NCI-H774 (cell line): ENCODE measurements at regions not wholly inside any gene's neighbourhood (a gene's known extent, or its start where the extent isn't known, plus 50 kb on each side); places are given as distances from the start of the nearest gene placed in this dataset.

Experiments
- DNase-seq: peaks from one replicate; lab custom pipeline; 2025; lab: John Stamatoyannopoulos, UW

- DNase-seq, result no peak
These were observed 250.2 kb upstream of the CIBAR2 start for GRCh38 chr16:85362443-85362842.

- DNase-seq, result no peak
These were observed 249.7 kb upstream of the GSE1 start for GRCh38 chr16:85363427-85363826.

GRCh38 chr16:85363881-85364280, 249.2 kb upstream of the GSE1 start:
- no peak for DNase-seq

DNA sequence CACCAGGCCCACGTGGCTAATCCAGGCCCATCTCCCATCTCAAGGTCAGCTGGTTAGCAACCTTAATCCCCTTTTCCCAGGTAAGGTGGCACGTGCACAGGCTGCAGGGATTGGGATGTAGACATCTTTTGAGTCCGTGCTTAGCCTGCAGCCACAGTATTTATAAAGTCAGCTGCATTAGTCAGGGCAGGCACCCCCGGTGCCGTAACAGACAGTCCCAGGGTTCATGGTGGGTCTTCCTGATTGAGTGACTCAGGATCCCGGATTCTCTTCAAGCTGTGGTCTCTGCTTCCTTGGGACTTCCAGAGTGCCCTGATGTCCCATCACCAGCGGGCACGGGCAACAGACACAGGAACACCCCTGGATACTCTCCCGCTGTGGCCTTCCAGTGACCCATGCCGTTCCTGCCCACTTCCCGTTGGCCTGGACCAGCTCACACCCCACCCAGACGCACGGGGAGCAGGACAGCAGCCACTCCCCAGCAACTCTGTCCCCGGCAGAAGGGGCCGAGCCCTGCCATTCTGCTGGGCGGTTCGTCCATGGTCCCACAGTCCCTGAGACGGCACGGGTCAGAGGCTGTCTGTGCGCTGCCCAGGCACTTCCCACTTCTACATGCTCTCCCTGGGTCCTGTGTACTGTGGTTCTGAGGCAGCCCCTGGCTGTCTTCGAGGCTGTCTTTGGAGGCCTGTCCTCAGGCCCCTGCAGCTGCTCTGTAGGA, 248.6 kb upstream of the GSE1 start:
- no peak for DNase-seq

DNA sequence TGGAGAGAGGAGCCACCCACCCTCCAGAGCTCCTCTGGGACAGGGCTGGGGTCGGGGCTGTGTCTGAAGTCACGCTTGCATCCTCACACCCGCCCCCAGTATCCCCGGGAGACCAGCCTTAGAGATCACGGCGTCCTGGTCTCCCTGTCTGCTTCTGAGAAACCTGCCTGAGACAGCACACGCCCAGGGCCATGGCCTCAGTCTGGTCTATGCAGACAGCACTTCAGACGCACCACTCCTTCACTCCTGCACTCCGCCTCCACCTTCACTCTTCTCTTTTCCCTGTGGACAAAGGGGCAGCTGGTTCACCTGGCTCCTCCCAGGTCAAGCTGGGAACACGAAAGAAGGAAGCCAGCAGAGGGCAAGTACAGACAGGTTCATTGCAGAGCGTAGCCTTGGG, 248.0 kb upstream of the GSE1 start:
- no peak for DNase-seq

DNA sequence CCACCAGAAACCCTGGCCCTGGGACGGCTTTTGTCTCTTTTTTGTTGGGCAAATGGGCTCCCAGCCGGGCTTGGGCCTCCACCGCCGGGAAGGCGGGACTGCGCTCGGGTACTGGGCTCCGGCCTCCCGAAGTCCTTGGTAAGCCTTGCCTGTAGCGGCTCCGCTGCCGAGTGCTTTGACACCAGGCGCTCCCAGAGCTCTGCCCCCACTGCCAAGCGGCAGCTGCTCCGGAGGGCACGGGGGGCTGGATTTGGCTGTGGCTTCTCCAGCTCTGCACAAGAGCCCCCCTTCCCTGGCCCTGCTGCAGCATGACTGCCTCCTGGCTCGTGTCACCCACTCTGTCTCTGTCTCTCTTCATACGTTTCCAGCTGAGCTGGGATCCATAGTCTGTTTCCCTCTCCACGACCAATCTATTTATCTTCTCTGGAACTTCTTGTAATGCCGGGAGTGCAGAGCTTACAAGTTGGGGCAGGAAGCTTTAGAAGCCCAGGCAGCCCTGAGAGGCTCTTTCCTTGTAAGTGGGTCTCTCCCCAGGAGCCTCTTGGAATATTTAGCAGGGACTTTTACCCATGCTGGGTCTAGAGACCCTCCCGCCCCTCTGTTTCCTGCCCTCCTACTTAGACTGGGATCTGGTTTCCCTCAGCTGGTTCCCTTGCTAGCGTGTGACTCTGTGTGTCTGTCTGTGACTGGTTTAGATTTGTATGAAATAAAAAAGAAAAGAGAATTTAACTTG, 246.9 kb upstream of the GSE1 start:
- DNase-seq, result no peak

DNA sequence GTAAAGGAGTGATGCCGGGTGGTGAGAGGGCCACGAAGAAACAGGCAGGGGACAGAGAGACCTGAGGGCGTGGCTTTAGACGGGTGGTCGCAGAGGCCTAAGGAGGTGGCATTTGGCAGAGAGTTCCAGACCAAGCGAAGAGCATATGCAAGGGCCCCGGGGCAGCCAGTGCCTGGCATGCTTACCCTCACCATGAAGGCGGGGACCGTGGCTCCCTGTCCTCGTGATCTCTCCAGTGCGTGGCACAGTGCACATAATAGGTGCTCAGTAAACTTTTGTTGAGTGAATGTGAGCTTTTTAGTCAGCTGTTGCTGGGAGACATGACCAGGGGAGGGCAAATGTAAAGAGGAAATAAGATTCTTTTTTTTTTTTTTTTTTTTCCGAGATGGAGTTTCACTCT, 245.6 kb upstream of the GSE1 start:
- DNase-seq, result no peak

- DNase-seq, result no peak
These were observed 244.1 kb upstream of the GSE1 start for GRCh38 chr16:85369060-85369459.

- DNase-seq, result no peak
These were observed 243.2 kb upstream of the GSE1 start for GRCh38 chr16:85369741-85370528.

GRCh38 chr16:85370543-85370880, 242.6 kb upstream of the GSE1 start:
- DNase-seq, result no peak

- DNase-seq, result no peak
These were observed 242.1 kb upstream of the GSE1 start for GRCh38 chr16:85370881-85371651.

GRCh38 chr16:85371948-85372347, 241.2 kb upstream of the GSE1 start:
- DNase-seq, result no peak

GRCh38 chr16:85372627-85373372, 240.3 kb upstream of the GSE1 start:
- no peak for DNase-seq

- DNase-seq, result no peak
These were observed 239.2 kb upstream of the GSE1 start for GRCh38 chr16:85373741-85374570.

GRCh38 chr16:85374571-85374872, 238.6 kb upstream of the GSE1 start:
- DNase-seq, result no peak

DNA sequence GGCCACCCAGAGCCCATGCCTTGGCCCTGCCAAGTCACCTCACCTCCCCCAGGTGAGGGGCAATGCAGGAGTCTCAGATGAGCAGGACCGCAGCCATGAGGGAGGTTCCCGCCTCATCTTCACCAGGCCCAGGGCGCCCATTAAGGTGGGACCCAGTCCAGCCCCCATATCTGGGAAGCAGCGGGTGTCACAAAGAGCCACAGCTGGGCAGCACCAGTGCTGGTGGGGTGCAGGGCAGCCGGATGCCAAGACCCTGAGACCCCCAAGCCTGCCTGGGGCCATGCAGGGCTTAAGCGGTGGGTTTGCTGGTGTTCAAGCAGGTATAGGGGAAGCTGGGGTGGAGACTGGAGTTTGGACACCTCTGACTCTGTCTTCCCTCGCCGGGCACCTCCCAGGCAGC, 237.8 kb upstream of the GSE1 start:
- DNase-seq, result no peak

DNA sequence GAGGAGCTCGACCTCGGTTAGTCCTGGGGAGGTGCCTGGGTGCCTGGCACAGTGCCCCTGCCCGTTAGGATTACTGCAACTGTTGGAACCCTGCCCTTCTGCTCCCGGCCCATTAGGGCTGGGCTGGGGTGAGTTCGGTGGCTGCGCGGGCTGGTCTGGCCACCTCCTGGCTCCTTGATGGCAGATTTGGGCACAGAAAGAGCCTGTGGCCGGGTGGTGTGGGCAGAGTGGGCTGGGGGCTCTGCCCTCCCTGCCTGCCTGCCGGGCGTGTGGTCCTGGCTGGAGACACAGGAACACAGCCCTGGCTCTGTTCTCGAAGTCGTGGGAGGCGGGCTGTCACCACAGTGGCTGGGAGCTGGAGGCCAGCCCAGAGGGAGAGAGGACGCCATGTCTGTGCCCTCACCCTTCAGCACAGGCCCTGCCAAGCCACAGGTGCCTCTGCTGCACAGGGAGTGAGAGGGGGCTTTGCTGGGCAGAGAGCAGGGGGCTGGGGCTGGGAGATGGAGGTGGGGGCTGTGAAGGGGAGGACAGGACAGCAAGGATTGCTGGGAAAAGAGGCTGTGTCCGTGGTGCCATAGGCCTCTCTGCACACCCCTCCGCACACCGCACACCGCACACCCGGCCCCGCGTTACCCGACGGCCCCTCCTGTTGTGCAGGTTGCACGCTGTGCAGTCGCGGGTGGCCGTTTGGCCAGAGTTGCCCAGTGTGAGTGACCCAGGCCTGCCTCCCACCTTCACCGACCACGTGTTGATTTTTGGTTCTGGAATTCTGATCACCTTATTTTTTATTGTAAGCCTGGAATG, 236.6 kb upstream of the GSE1 start:
- no peak for DNase-seq

DNA sequence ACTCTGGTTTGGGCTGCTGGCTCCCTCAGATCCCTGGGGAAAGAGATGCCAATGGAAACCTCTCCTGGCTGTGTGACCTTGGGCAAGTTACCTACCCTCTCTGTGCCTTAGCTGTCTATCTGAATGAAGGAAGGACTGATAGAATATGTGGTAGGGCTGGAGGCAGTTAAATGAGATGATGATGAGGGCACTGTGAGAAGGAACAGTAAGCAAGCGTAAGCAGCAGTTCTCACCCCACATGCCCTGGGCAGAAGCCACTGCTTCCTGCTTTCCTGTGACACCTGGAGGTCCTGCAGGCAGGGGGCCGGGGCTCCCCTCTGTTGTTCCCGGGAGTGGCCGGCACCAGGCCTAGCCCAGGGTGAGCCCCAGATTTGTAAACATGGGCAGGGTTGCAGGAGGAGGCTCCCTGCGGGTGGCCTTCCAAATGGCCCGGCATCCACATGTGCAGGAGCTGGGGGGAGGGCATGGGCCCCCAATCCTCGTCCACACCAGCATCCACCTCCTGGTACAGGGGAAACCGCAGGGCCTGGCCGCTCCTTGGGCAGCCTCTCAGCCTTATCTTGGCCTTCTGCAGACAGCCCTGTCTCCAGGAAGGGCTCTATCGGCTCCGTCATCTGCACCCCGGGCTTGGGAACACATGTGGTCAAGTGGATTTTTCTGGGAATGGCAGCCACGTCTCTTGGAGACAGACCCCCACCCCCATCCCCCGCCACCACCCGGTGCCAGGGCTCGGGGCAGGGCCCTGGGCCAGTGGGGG, 235.6 kb upstream of the GSE1 start:
- DNase-seq, result no peak
